Natural killer cell (primary cell): ENCODE measurements at regions not wholly inside any gene's neighbourhood (a gene's known extent, or its start where the extent isn't known, plus 50 kb on each side); places are given as distances from the start of the nearest gene placed in this dataset.

Source experiments
- ATAC-seq, 3 donors: fragments of 150-1000 bp in 2 of 3; fragments of 200-7000 bp in 1 of 3; cut with Tn5 transposase; 1 replicate in 1 of 3; 2 replicates in 2 of 3; pipeline ENCODE4 v1.10.0; 2021; ENCODE audit warnings: mild to moderate bottlenecking in 2 of 3, moderate library complexity in 2 of 3
- DNase-seq, 2 donors: peaks; one replicate each; pipeline versions ENCODE4 v3.0.0 to v3.0.0-alpha.2; 2013 to 2021; ENCODE audit warnings: mixed read lengths in 1 of 2
- H3K27ac ChIP-seq: one replicate; pipeline ENCODE4 v1.5.1; 2013; ENCODE audit warnings: mild to moderate bottlenecking, low read length
- H3K27me3 ChIP-seq: one replicate; pipeline ENCODE4 v1.6.1; 2013; ENCODE audit warnings: low read length; ENCODE audit not compliant: control insufficient read depth, insufficient read depth
- H3K36me3 ChIP-seq: one replicate; pipeline ENCODE4 v1.6.1; 2013; ENCODE audit warnings: low read length; ENCODE audit not compliant: control insufficient read depth, insufficient read depth
- H3K4me1 ChIP-seq: one replicate; pipeline ENCODE4 v1.6.1; 2013; ENCODE audit warnings: low read length; ENCODE audit not compliant: control insufficient read depth, insufficient read depth
- H3K4me3 ChIP-seq: one replicate; pipeline ENCODE4 v1.5.1; 2013; ENCODE audit warnings: low read length
- H3K9me3 ChIP-seq: one replicate; pipeline ENCODE4 v1.6.1; 2013; ENCODE audit warnings: low read length; ENCODE audit not compliant: control insufficient read depth, insufficient read depth
- H3K27ac Mint-ChIP-seq, 2 donors: one replicate each; pipeline ENCODE4 v1.8.0; 2022; ENCODE audit warnings: mild to moderate bottlenecking in 2 of 2, mixed read lengths in 2 of 2, moderate library complexity in 1 of 2
- H3K27me3 Mint-ChIP-seq, 2 donors: one replicate each; pipeline ENCODE4 v1.8.0; 2022; ENCODE audit warnings: low read depth in 2 of 2, mixed read lengths in 2 of 2
- H3K36me3 Mint-ChIP-seq: one replicate; pipeline ENCODE4 v1.8.0; 2022; ENCODE audit warnings: mixed read lengths
- H3K4me1 Mint-ChIP-seq, 2 donors: one replicate each; pipeline ENCODE4 v1.8.0; 2022; ENCODE audit warnings: mixed read lengths in 2 of 2
- H3K4me3 Mint-ChIP-seq: one replicate; pipeline ENCODE4 v1.8.0; 2022; ENCODE audit warnings: mild to moderate bottlenecking, moderate library complexity, mixed read lengths
- H3K9me3 Mint-ChIP-seq, 2 donors: one replicate each; pipeline ENCODE4 v1.8.0; 2022; ENCODE audit warnings: mixed read lengths in 2 of 2
- WGBS: methylation state at CpG from one replicate; pipeline ENCODE4 v1.1.7; 2013; ENCODE audit warnings: missing lambda C conversion rate; ENCODE audit not compliant: insufficient coverage; 5-methylcytosine and 5-hydroxymethylcytosine counted together
- intact Hi-C: fragments of 100-400 bp; cut with micrococcal nuclease; formaldehyde crosslinking; loops from one replicate; pipeline ENCODE4 v1.14.2; 2022
- TF ChIP-seq, protein P1 (sequence below): fragments of 200-600 bp; IDR thresholded peaks from one replicate; pipeline ENCODE4 v1.8.0; 2022; ENCODE audit warnings: antibody characterized with exemption

- Histone ChIP-seq H3K27ac (no peak overlapping the region), H3K36me3 (no peaks in the 10 kb centered on the region), H3K9me3 (no peaks in the 10 kb centered on the region), H3K27me3 (no peaks in the 10 kb centered on the region), H3K4me3 (no peak overlapping the region), H3K4me1 (no peaks in the 10 kb centered on the region)
- DNase-seq (no peak), ATAC-seq (no peak)
- TF ChIP-seq, protein P1, sequence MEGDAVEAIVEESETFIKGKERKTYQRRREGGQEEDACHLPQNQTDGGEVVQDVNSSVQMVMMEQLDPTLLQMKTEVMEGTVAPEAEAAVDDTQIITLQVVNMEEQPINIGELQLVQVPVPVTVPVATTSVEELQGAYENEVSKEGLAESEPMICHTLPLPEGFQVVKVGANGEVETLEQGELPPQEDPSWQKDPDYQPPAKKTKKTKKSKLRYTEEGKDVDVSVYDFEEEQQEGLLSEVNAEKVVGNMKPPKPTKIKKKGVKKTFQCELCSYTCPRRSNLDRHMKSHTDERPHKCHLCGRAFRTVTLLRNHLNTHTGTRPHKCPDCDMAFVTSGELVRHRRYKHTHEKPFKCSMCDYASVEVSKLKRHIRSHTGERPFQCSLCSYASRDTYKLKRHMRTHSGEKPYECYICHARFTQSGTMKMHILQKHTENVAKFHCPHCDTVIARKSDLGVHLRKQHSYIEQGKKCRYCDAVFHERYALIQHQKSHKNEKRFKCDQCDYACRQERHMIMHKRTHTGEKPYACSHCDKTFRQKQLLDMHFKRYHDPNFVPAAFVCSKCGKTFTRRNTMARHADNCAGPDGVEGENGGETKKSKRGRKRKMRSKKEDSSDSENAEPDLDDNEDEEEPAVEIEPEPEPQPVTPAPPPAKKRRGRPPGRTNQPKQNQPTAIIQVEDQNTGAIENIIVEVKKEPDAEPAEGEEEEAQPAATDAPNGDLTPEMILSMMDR = no peak
- WGBS = no CpG with 5 or more reads among the region's 2 CpGs
- Mint-ChIP-seq H3K36me3 (no peaks in the 10 kb centered on the region), H3K27ac (no peak overlapping the region), H3K4me1 (no peaks in the 10 kb centered on the region), H3K27me3 (no peaks in the 10 kb centered on the region), H3K4me3 (no peak overlapping the region), H3K9me3 (peaks cover 4 to 9% of the 10 kb centered on the region in 2 donors)
- intact Hi-C loops = no loop called here
Measured at GRCh38 chr4:111573386-111573785, 571.9 kb upstream of the FAM241A start.

GRCh38 chr4:111579767-111580166 lies 565.5 kb upstream of the FAM241A start:
- no peaks in the 10 kb centered on the region for H3K36me3 ChIP-seq
- no peaks in the 10 kb centered on the region for H3K4me1 Mint-ChIP-seq
- no peak overlapping the region for H3K27ac Mint-ChIP-seq
- H3K27me3 ChIP-seq = no peaks in the 10 kb centered on the region
- no peak for DNase-seq
- H3K4me1 ChIP-seq = no peaks in the 10 kb centered on the region
- no peak for ATAC-seq
- no peak overlapping the region for H3K4me3 ChIP-seq
- no peaks in the 10 kb centered on the region for H3K27me3 Mint-ChIP-seq
- peaks cover 8% of the 10 kb centered on the region for H3K9me3 ChIP-seq
- no peak overlapping the region for H3K27ac ChIP-seq
- intact Hi-C loops = no loop called here
- peaks cover 11 to 12% of the 10 kb centered on the region in 2 donors for H3K9me3 Mint-ChIP-seq
- H3K4me3 Mint-ChIP-seq = no peak overlapping the region
- TF ChIP-seq, protein P1 = no peak
- peaks cover 3% of the 10 kb centered on the region for H3K36me3 Mint-ChIP-seq

DNA sequence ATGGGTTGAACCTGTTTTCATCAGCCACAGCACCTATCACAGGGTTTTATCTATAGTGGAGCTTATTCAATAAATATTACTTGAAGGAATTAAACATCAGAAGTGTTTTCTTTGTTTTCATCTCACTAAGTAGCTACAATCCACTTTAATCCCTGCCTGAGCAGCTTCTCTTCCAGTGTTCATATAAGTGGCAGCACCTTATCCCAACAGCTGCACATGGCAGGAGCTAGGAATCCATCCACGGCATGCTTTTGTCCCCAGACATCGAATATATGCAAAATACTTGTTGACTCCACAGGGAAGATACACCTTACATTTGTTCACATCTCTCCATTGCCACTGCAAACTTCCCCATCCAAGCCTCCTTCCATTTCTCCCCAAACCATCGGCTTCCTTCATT lies 549.8 kb upstream of the FAM241A start:
- Mint-ChIP-seq H3K27ac (no peak overlapping the region), H3K4me1 (no peaks in the 10 kb centered on the region), H3K27me3 (no peaks in the 10 kb centered on the region), H3K9me3 (peaks cover 5 to 7% of the 10 kb centered on the region in 2 donors), H3K36me3 (no peaks in the 10 kb centered on the region), H3K4me3 (no peak overlapping the region)
- DNase-seq = no peak
- 88% methylated on average over 3 of the region's 3 CpGs for WGBS
- Histone ChIP-seq H3K9me3 (no peaks in the 10 kb centered on the region), H3K27ac (no peak overlapping the region), H3K4me1 (no peaks in the 10 kb centered on the region), H3K27me3 (no peaks in the 10 kb centered on the region), H3K36me3 (no peaks in the 10 kb centered on the region), H3K4me3 (no peak overlapping the region)
- no peak for ATAC-seq
- intact Hi-C loops = no loop called here
- TF ChIP-seq, protein P1 = no peak

- Histone ChIP-seq H3K27me3 (no peaks in the 10 kb centered on the region), H3K27ac (no peak overlapping the region), H3K9me3 (no peaks in the 10 kb centered on the region), H3K36me3 (no peaks in the 10 kb centered on the region), H3K4me3 (no peak overlapping the region), H3K4me1 (no peaks in the 10 kb centered on the region)
- ATAC-seq (no peak), DNase-seq (no peak)
- TF ChIP-seq, protein P1 = no peak
- Mint-ChIP-seq H3K9me3 (peaks cover 6 to 7% of the 10 kb centered on the region in 2 donors), H3K4me3 (no peak overlapping the region), H3K27ac (no peak overlapping the region), H3K4me1 (no peaks in the 10 kb centered on the region), H3K27me3 (no peaks in the 10 kb centered on the region), H3K36me3 (no peaks in the 10 kb centered on the region)
- intact Hi-C loops = no loop called here
- 80% methylated on average over 2 of the region's 4 CpGs for WGBS
Measured at GRCh38 chr4:111596491-111596890, 548.8 kb upstream of the FAM241A start.
